Hepatocyte (in vitro differentiated cells): ENCODE measurements at regions not wholly inside any gene's neighbourhood (a gene's known extent, or its start where the extent isn't known, plus 50 kb on each side); places are given as distances from the start of the nearest gene placed in this dataset.

Experiments
- DNase-seq: peaks from one replicate; pipeline ENCODE4 v3.0.0-alpha.2; 2016; ENCODE audit warnings: low spot score
- H2AFZ ChIP-seq: fragments of 200-600 bp; sonication (generic); 2 replicates; pipeline ENCODE4 v1.6.0; 2016; ENCODE audit warnings: antibody characterized with exemption, mild to moderate bottlenecking
- H3K27ac ChIP-seq: fragments of 200-600 bp; sonication (generic); 2 replicates; pipeline ENCODE4 v1.5.1; 2016; ENCODE audit warnings: mild to moderate bottlenecking
- H3K27me3 ChIP-seq: fragments of 200-600 bp; sonication (generic); 2 replicates; pipeline ENCODE4 v1.6.1; 2016
- H3K36me3 ChIP-seq: fragments of 200-600 bp; sonication (generic); replicated peaks from 2 replicates; pipeline ENCODE4 v1.5.1; 2016; ENCODE audit warnings: low read depth; ENCODE audit not compliant: insufficient read depth
- H3K4me1 ChIP-seq: fragments of 200-600 bp; sonication (generic); 2 replicates; pipeline ENCODE4 v1.5.1; 2016; ENCODE audit warnings: mild to moderate bottlenecking, moderate library complexity; ENCODE audit not compliant: insufficient read depth
- H3K4me2 ChIP-seq: fragments of 200-600 bp; sonication (generic); 2 replicates; pipeline ENCODE4 v1.6.0; 2016
- H3K4me3 ChIP-seq: fragments of 200-600 bp; sonication (generic); 2 replicates; pipeline ENCODE4 v1.5.1; 2016; ENCODE audit warnings: mild to moderate bottlenecking
- H3K79me2 ChIP-seq: fragments of 200-600 bp; sonication (generic); 2 replicates; pipeline ENCODE4 v1.6.0; 2017; ENCODE audit warnings: mild to moderate bottlenecking
- H3K9me2 ChIP-seq: fragments of 200-600 bp; sonication (generic); replicated peaks from 2 replicates; pipeline ENCODE4 v1.6.0; 2017; ENCODE audit warnings: mild to moderate bottlenecking; ENCODE audit not compliant: insufficient read depth
- H3K9me3 ChIP-seq: fragments of 200-600 bp; sonication (generic); 2 replicates; pipeline ENCODE4 v1.5.1; 2016; ENCODE audit warnings: low read depth, mild to moderate bottlenecking
- H4K20me1 ChIP-seq: fragments of 200-600 bp; sonication (generic); 2 replicates; pipeline ENCODE4 v1.6.0; 2016; ENCODE audit warnings: mild to moderate bottlenecking; ENCODE audit not compliant: insufficient read depth, poor library complexity, severe bottlenecking
- EZH2 ChIP-seq: fragments of 200-600 bp; sonication (generic); IDR thresholded peaks from 2 replicates; pipeline ENCODE4 v1.6.1; 2016; ENCODE audit warnings: antibody characterized with exemption, mild to moderate bottlenecking, borderline replicate concordance
- EZH2phosphoT487 ChIP-seq: fragments of 200-600 bp; sonication (generic); IDR thresholded peaks from one replicate; pipeline ENCODE4 v1.6.1; 2018; ENCODE audit warnings: antibody characterized with exemption, mild to moderate bottlenecking, low read depth, moderate library complexity; ENCODE audit not compliant: unreplicated experiment, severe bottlenecking
- WGBS: methylation state at CpG from one replicate; pipeline ENCODE4 v1.1.6; 2016; ENCODE audit warnings: low lambda C conversion rate; ENCODE audit errors: missing lambda C conversion rate; 5-methylcytosine and 5-hydroxymethylcytosine counted together
- TF ChIP-seq, protein P1 (sequence below): fragments of 200-600 bp; sonication (generic); IDR thresholded peaks from 2 replicates; pipeline ENCODE4 v1.5.1; 2016; ENCODE audit warnings: antibody characterized with exemption, mild to moderate bottlenecking; ENCODE audit not compliant: poor library complexity

DNA sequence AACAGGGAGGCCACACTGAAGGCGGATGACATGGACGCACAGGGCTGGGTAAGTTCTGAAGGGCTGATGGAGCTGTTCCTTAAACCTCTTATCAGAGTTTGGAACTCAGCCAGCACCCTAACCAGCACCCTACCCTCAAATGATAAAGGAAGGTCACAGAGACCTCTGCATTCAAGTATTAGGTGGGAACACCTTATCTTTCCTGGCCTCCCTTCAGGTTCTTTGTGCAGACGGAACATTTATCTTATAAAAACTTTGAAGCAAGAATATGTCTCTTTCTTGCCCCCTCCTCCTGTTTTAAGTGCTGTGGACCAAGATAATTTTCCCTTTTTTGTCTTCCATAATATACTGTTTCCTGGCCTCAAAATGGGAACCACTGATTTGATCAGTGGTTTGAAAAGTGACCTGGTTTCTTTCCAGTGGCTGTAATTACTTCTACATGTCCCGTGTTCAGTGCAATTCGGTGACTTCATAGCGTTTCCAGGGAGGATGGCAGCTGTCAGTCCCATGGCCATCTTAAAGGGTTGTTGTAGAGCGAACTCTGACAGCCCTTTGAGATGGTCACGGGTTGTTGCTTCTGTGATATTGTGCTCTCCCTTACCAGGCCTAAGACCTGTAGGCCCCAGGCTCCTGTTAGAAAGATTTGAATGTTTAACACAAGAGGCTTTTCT lies 213.2 kb upstream of the MYLIP start:
- Histone ChIP-seq H3K4me1 (no peaks in the 10 kb centered on the region), H3K9me2 (no peaks in the 10 kb centered on the region), H3K27ac (no peak overlapping the region), H4K20me1 (no peaks in the 10 kb centered on the region), H3K4me3 (no peak overlapping the region), H3K36me3 (no peaks in the 10 kb centered on the region), H3K27me3 (no peaks in the 10 kb centered on the region), H3K4me2 (no peak overlapping the region), H3K9me3 (no peaks in the 10 kb centered on the region), H3K79me2 (no peaks in the 10 kb centered on the region), H2AFZ (no peak overlapping the region)
- 67% methylated on average over 8 of the region's 8 CpGs for WGBS
- TF ChIP-seq, protein P1, sequence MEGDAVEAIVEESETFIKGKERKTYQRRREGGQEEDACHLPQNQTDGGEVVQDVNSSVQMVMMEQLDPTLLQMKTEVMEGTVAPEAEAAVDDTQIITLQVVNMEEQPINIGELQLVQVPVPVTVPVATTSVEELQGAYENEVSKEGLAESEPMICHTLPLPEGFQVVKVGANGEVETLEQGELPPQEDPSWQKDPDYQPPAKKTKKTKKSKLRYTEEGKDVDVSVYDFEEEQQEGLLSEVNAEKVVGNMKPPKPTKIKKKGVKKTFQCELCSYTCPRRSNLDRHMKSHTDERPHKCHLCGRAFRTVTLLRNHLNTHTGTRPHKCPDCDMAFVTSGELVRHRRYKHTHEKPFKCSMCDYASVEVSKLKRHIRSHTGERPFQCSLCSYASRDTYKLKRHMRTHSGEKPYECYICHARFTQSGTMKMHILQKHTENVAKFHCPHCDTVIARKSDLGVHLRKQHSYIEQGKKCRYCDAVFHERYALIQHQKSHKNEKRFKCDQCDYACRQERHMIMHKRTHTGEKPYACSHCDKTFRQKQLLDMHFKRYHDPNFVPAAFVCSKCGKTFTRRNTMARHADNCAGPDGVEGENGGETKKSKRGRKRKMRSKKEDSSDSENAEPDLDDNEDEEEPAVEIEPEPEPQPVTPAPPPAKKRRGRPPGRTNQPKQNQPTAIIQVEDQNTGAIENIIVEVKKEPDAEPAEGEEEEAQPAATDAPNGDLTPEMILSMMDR = no peak
- no peak for TF ChIP-seq EZH2
- DNase-seq = no peak

DNA sequence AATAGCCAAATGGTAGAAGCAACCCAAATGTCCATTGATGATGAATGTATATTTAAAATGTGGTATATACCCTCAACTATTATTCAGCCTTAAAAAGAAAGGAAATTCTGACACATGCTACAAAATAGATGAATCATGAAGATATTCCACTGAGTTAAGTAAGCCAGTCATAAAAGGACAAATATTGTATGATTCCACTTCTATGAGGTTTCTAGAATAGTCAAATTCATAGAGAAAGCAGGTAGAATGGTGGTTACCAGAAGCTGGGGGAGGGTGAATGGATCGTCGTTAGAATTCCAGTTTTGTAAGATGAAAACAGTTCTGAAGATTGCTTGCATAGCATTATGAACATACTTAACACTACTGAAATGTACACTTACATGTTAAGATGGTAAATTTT lies 214.3 kb upstream of the MYLIP start:
- DNase-seq = no peak
- Histone ChIP-seq H3K27ac (no peak overlapping the region), H3K79me2 (no peaks in the 10 kb centered on the region), H3K4me1 (no peaks in the 10 kb centered on the region), H3K36me3 (no peaks in the 10 kb centered on the region), H3K9me3 (no peaks in the 10 kb centered on the region), H3K4me3 (no peak overlapping the region), H3K9me2 (no peaks in the 10 kb centered on the region), H3K4me2 (no peak overlapping the region), H2AFZ (no peak overlapping the region), H4K20me1 (no peaks in the 10 kb centered on the region), H3K27me3 (no peaks in the 10 kb centered on the region)
- WGBS = 89% methylated on average over 2 of the region's 2 CpGs
- TF ChIP-seq EZH2 (no peak), EZH2phosphoT487 (no peak)
- TF ChIP-seq, protein P1 = no peak

DNA sequence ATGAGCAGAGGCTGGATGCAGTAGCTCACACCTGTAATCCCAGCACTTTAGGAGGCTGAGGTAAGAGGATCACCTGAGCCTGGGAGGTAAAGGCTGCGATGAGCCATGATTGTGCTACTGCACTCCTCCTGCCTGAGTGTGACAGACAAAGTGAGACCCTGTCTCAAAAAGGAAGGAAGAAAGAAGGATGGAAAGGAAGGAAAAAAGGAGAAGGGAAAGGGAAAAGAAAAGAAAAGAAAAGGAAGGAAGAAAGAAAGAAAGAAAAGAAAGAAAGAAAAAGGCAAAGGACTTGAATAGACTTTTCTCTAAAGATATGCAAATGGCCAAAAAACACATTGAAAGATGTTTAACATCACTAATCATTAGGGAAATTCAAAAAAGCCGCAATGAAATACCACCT lies 215.3 kb upstream of the MYLIP start:
- H2AFZ ChIP-seq = no peak overlapping the region
- no peak overlapping the region for H3K4me2 ChIP-seq
- TF ChIP-seq EZH2phosphoT487 (no peak), EZH2 (no peak)
- TF ChIP-seq, protein P1 = no peak
- H3K27ac ChIP-seq = no peak overlapping the region
- H3K27me3 ChIP-seq = no peaks in the 10 kb centered on the region
- no peaks in the 10 kb centered on the region for H4K20me1 ChIP-seq
- H3K36me3 ChIP-seq = no peaks in the 10 kb centered on the region
- H3K9me3 ChIP-seq = no peaks in the 10 kb centered on the region
- H3K4me3 ChIP-seq = no peak overlapping the region
- 100% methylated on average over 2 of the region's 2 CpGs for WGBS
- peaks cover 3% of the 10 kb centered on the region for H3K4me1 ChIP-seq
- H3K9me2 ChIP-seq = no peaks in the 10 kb centered on the region
- H3K79me2 ChIP-seq = no peaks in the 10 kb centered on the region
- DNase-seq = no peak
